ENCODE measurements at regions not wholly inside any gene's neighbourhood (a gene's known extent, or its start where the extent isn't known, plus 50 kb on each side); places are given as distances from the start of the nearest gene placed in this dataset.

- intact Hi-C loops (cut with micrococcal nuclease), result no loop called here
- H3K36me3 ChIP-seq (replicated peaks in 1 of 2; ENCODE audit: control extremely low read depth in 1 of 2, control insufficient read depth in 1 of 2, extremely low read depth in 1 of 2, insufficient read depth in 2 of 2, low read length in 1 of 2), result no peaks in the 10 kb centered on the region
- WGBS (ENCODE audit: insufficient coverage), result 86% methylated on average over 5 of the region's 6 CpGs
- H3K79me2 ChIP-seq (ENCODE audit: control insufficient read depth, insufficient read depth, low read length), result no peaks in the 10 kb centered on the region
- H4K20me1 ChIP-seq (ENCODE audit: control insufficient read depth, insufficient read depth, low read length, poor library complexity, severe bottlenecking), result no peaks in the 10 kb centered on the region
- ChIA-PET POLR2A (no interaction called here), CTCF (no interaction called here)
- H3K4me1 ChIP-seq (ENCODE audit: control insufficient read depth in 2 of 2, insufficient read depth in 2 of 2, low read length in 2 of 2), result no peaks in the 10 kb centered on the region
- TF ChIP-seq CTCF (IDR thresholded peaks at IDR 0.05), result no peak
- TF ChIP-seq EZH2 (IDR thresholded peaks at IDR 0.05; ENCODE audit: borderline replicate concordance, insufficient read depth, low read depth, low read length, poor library complexity, severe bottlenecking), result no peak
- ATAC-seq (ENCODE audit: low read depth) (no peak), DNase-seq (no peak)
- H3K27me3 Mint-ChIP-seq, result peaks cover 31% of the 10 kb centered on the region
- no peaks in the 10 kb centered on the region for H3K9me3 Mint-ChIP-seq (ENCODE audit: insufficient read depth)
- H3K4me3 ChIP-seq (ENCODE audit: control extremely low read depth in 1 of 5, extremely low read depth in 1 of 5, insufficient read depth in 1 of 5, low read depth in 2 of 5, low read length in 4 of 5), result no peak overlapping the region
- H3K4me3 Mint-ChIP-seq, result no peak overlapping the region
- no peak overlapping the region for H3K27ac ChIP-seq (ENCODE audit: low read length in 2 of 2)
- no peak overlapping the region for H3K9ac ChIP-seq (ENCODE audit: low read length)
- H3K4me1 Mint-ChIP-seq, result no peaks in the 10 kb centered on the region
- H3K27me3 ChIP-seq (replicated peaks in 1 of 4; ENCODE audit: control extremely low read depth in 1 of 4, control insufficient read depth in 3 of 4, insufficient read depth in 4 of 4, low read length in 3 of 4), result no peaks in the 10 kb centered on the region
- no peak overlapping the region for H3K27ac Mint-ChIP-seq
- H3K4me2 ChIP-seq (replicated peaks; ENCODE audit: low read depth, low read length, poor library complexity, severe bottlenecking), result no peak overlapping the region
- H2AFZ ChIP-seq (ENCODE audit: insufficient read depth, low read depth, low read length, poor library complexity, severe bottlenecking), result no peak overlapping the region
- H3K9me3 ChIP-seq (ENCODE audit: control extremely low read depth in 1 of 3, control insufficient read depth in 2 of 3, insufficient read depth in 1 of 3, low read length in 2 of 3), result no peaks in the 10 kb centered on the region
These were observed 183.6 kb upstream of the ATP11B start for GRCh38 chr3:182609575-182610156.

GRCh38 chr3:182612332-182612731 lies 181.0 kb upstream of the ATP11B start:
- no peaks in the 10 kb centered on the region for H3K4me1 Mint-ChIP-seq
- Histone ChIP-seq H3K27ac (ENCODE audit: low read length in 2 of 2) (no peak overlapping the region), H3K4me2 (replicated peaks; ENCODE audit: low read depth, low read length, poor library complexity, severe bottlenecking) (no peak overlapping the region), H3K79me2 (ENCODE audit: control insufficient read depth, insufficient read depth, low read length) (no peaks in the 10 kb centered on the region), H3K9ac (ENCODE audit: low read length) (no peak overlapping the region), H3K9me3 (ENCODE audit: control extremely low read depth in 1 of 3, control insufficient read depth in 2 of 3, insufficient read depth in 1 of 3, low read length in 2 of 3) (no peaks in the 10 kb centered on the region), H3K4me1 (ENCODE audit: control insufficient read depth in 2 of 2, insufficient read depth in 2 of 2, low read length in 2 of 2) (no peaks in the 10 kb centered on the region), H3K36me3 (replicated peaks in 1 of 2; ENCODE audit: control extremely low read depth in 1 of 2, control insufficient read depth in 1 of 2, extremely low read depth in 1 of 2, insufficient read depth in 2 of 2, low read length in 1 of 2) (no peaks in the 10 kb centered on the region), H4K20me1 (ENCODE audit: control insufficient read depth, insufficient read depth, low read length, poor library complexity, severe bottlenecking) (no peaks in the 10 kb centered on the region), H2AFZ (ENCODE audit: insufficient read depth, low read depth, low read length, poor library complexity, severe bottlenecking) (no peak overlapping the region), H3K27me3 (replicated peaks in 1 of 4; ENCODE audit: control extremely low read depth in 1 of 4, control insufficient read depth in 3 of 4, insufficient read depth in 4 of 4, low read length in 3 of 4) (no peaks in the 10 kb centered on the region), H3K4me3 (ENCODE audit: control extremely low read depth in 1 of 5, extremely low read depth in 1 of 5, insufficient read depth in 1 of 5, low read depth in 2 of 5, low read length in 4 of 5) (no peak overlapping the region)
- WGBS (ENCODE audit: insufficient coverage), result no CpG with 5 or more reads among the region's 3 CpGs
- H3K27me3 Mint-ChIP-seq, result peaks cover 33% of the 10 kb centered on the region
- POLR2A ChIA-PET, result no interaction called here
- CTCF ChIA-PET, result no interaction called here
- no peaks in the 10 kb centered on the region for H3K9me3 Mint-ChIP-seq (ENCODE audit: insufficient read depth)
- DNase-seq (no peak), ATAC-seq (ENCODE audit: low read depth) (no peak)
- intact Hi-C loops (cut with micrococcal nuclease), result no loop called here
- no peak overlapping the region for H3K27ac Mint-ChIP-seq
- no peak for TF ChIP-seq CTCF (IDR thresholded peaks at IDR 0.05)
- H3K4me3 Mint-ChIP-seq, result no peak overlapping the region
